MM.1S (cell line): ENCODE measurements at regions not wholly inside any gene's neighbourhood (a gene's known extent, or its start where the extent isn't known, plus 50 kb on each side); places are given as distances from the start of the nearest gene placed in this dataset.
"Not testable (repeated sequence)": the region's sequence is repeated elsewhere in the genome, so short reads cannot be mapped to it uniquely, and the experiment has no call there.

ENCODE experiments used
- DNase-seq: peaks from one replicate; pipeline ENCODE4 v3.0.0-alpha.2; 2015
- H2AFZ ChIP-seq: fragments of 300-600 bp; sonication (generic); 2 replicates; pipeline ENCODE4 v1.6.0; 2016; ENCODE audit warnings: antibody characterized with exemption, low read length
- H3F3A ChIP-seq: fragments of 300-600 bp; sonication (generic); 2 replicates; pipeline ENCODE4 v1.6.1; 2016; ENCODE audit warnings: mild to moderate bottlenecking, antibody characterized with exemption, low read length, moderate library complexity, mixed read lengths; ENCODE audit not compliant: insufficient read depth
- H3K27ac ChIP-seq: fragments of 300-600 bp; sonication (generic); 2 replicates; pipeline ENCODE4 v1.5.1; 2016; ENCODE audit warnings: mild to moderate bottlenecking, low read length
- H3K27me3 ChIP-seq: fragments of 300-600 bp; sonication (generic); replicated peaks from 2 replicates; pipeline ENCODE4 v1.6.0; 2016; ENCODE audit warnings: low read length; ENCODE audit not compliant: insufficient read depth
- H3K36me3 ChIP-seq: fragments of 300-600 bp; sonication (generic); replicated peaks from 2 replicates; pipeline ENCODE4 v1.6.1; 2016; ENCODE audit warnings: mild to moderate bottlenecking, low read length, mixed read lengths; ENCODE audit not compliant: insufficient read depth
- H3K4me1 ChIP-seq: fragments of 300-600 bp; sonication (generic); 2 replicates; pipeline ENCODE4 v1.6.1; 2016; ENCODE audit warnings: low read length, mixed read lengths
- H3K4me2 ChIP-seq: fragments of 300-600 bp; sonication (generic); 2 replicates; pipeline ENCODE4 v1.6.0; 2016; ENCODE audit warnings: low read depth, low read length
- H3K4me3 ChIP-seq: fragments of 300-600 bp; sonication (generic); 2 replicates; pipeline ENCODE4 v1.5.1; 2016; ENCODE audit warnings: low read length, mixed read lengths
- H3K79me2 ChIP-seq: fragments of 300-600 bp; sonication (generic); 2 replicates; pipeline ENCODE4 v1.6.1; 2016; ENCODE audit warnings: mixed run types, low read length, mixed read lengths
- H3K9ac ChIP-seq: fragments of 300-600 bp; sonication (generic); 2 replicates; pipeline ENCODE4 v1.6.1; 2016; ENCODE audit warnings: low read length, mixed read lengths
- H3K9me2 ChIP-seq: fragments of 300-600 bp; sonication (generic); replicated peaks from 2 replicates; pipeline ENCODE4 v1.6.1; 2016; ENCODE audit warnings: mild to moderate bottlenecking, low read length, mixed read lengths; ENCODE audit not compliant: insufficient read depth
- H3K9me3 ChIP-seq: fragments of 300-600 bp; sonication (generic); replicated peaks from 2 replicates; pipeline ENCODE4 v1.6.1; 2016; ENCODE audit warnings: mild to moderate bottlenecking, low read length, mixed read lengths; ENCODE audit not compliant: insufficient read depth
- H4K20me1 ChIP-seq: fragments of 300-600 bp; sonication (generic); 2 replicates; pipeline ENCODE4 v1.6.1; 2016; ENCODE audit warnings: mild to moderate bottlenecking, low read length, moderate library complexity, mixed read lengths; ENCODE audit not compliant: insufficient read depth
- EZH2 ChIP-seq: fragments of 300-600 bp; sonication (generic); optimal IDR thresholded peaks from 2 replicates; pipeline ENCODE3; 2017; ENCODE audit warnings: low read depth, mild to moderate bottlenecking, antibody characterized with exemption, low read length, mixed read lengths
- EZH2phosphoT487 ChIP-seq: fragments of 300-600 bp; sonication (generic); IDR thresholded peaks from 2 replicates; pipeline ENCODE4 v1.6.1; 2018; ENCODE audit warnings: antibody characterized with exemption, low read length
- TF ChIP-seq, protein P1 (sequence below): fragments of 300-600 bp; sonication (generic); IDR thresholded peaks from 2 replicates; pipeline ENCODE4 v1.5.1; 2016; ENCODE audit warnings: antibody characterized with exemption, low read length, mixed read lengths

DNA sequence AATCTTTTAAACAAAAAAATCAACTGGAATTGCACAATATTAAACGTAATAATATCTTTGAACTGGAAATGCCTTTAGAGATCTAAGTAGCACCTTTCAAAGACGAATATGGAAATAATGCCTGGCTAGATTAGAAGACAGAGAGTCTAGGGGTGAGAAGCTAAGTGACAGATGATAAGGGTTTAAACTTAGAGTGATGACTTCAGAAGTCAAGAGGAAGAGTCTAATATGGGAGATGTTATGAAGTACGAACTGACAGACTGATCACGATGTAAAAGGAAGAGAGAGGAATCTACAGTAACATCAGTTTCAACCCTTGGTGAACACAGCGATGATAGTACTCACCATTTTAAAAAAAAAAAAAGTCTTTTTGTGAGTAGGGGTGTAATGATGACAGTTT lies 57.9 kb downstream of the HINT1 start:
- H3K27me3 ChIP-seq = no peaks in the 10 kb centered on the region
- H4K20me1 ChIP-seq = no peaks in the 10 kb centered on the region
- no peak overlapping the region for H3K9ac ChIP-seq
- H3K36me3 ChIP-seq = no peaks in the 10 kb centered on the region
- no peak overlapping the region for H3K4me3 ChIP-seq
- no peaks in the 10 kb centered on the region for H3K9me2 ChIP-seq
- H3K27ac ChIP-seq = no peak overlapping the region
- H3F3A ChIP-seq = no peaks in the 10 kb centered on the region
- no peak overlapping the region for H3K4me2 ChIP-seq
- no peak overlapping the region for H2AFZ ChIP-seq
- H3K9me3 ChIP-seq = no peaks in the 10 kb centered on the region
- no peak for DNase-seq
- no peaks in the 10 kb centered on the region for H3K79me2 ChIP-seq
- peaks cover 10% of the 10 kb centered on the region for H3K4me1 ChIP-seq
- TF ChIP-seq EZH2 (no peak), EZH2phosphoT487 (no peak)
- TF ChIP-seq, protein P1, sequence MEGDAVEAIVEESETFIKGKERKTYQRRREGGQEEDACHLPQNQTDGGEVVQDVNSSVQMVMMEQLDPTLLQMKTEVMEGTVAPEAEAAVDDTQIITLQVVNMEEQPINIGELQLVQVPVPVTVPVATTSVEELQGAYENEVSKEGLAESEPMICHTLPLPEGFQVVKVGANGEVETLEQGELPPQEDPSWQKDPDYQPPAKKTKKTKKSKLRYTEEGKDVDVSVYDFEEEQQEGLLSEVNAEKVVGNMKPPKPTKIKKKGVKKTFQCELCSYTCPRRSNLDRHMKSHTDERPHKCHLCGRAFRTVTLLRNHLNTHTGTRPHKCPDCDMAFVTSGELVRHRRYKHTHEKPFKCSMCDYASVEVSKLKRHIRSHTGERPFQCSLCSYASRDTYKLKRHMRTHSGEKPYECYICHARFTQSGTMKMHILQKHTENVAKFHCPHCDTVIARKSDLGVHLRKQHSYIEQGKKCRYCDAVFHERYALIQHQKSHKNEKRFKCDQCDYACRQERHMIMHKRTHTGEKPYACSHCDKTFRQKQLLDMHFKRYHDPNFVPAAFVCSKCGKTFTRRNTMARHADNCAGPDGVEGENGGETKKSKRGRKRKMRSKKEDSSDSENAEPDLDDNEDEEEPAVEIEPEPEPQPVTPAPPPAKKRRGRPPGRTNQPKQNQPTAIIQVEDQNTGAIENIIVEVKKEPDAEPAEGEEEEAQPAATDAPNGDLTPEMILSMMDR = no peak

DNA sequence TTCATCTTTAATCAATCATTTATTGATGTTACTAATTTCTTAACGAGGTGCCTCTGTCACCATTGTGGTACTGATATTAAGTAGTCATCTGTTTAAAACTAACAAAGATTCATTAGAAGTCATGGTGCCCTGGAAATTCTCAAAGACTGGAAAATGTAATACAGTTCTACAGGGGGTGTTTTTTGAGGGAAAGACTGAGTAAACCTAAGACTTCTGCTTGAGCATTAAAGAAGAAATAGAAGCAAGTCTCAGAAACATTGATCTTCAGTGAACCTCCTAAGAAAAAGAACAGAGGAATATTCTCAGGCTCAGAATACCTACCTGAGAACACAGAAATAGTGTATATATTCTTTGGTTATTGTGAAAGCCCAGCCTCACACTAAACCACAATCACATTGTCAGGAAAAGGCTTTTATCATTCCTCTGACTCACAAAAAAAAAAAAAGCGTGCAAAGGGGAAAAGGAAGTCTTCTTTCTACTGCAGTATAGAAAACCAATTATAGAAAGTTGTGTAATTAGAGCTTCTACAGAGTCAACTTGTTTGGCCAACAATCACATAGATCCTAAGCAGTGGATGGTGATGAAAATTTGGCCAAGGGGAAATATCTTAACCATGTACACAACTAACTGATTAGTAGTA lies 60.8 kb downstream of the HINT1 start:
- TF ChIP-seq EZH2 = no peak
- TF ChIP-seq EZH2phosphoT487 = no peak
- TF ChIP-seq, protein P1 = no peak
- DNase-seq = peak; percentile 32
- Histone ChIP-seq H3K4me2 (peak overlapping the region; percentile 6; the same call in 1 of the 2 replicates), H3K79me2 (no peaks in the 10 kb centered on the region), H3K27ac (no peak overlapping the region), H3K36me3 (no peaks in the 10 kb centered on the region), H3F3A (no peaks in the 10 kb centered on the region), H3K27me3 (no peaks in the 10 kb centered on the region), H4K20me1 (no peaks in the 10 kb centered on the region), H3K9me3 (no peaks in the 10 kb centered on the region), H3K9me2 (no peaks in the 10 kb centered on the region), H3K9ac (no peak overlapping the region), H3K4me3 (no peak overlapping the region), H2AFZ (no peak overlapping the region), H3K4me1 (peaks cover 10% of the 10 kb centered on the region)

DNA sequence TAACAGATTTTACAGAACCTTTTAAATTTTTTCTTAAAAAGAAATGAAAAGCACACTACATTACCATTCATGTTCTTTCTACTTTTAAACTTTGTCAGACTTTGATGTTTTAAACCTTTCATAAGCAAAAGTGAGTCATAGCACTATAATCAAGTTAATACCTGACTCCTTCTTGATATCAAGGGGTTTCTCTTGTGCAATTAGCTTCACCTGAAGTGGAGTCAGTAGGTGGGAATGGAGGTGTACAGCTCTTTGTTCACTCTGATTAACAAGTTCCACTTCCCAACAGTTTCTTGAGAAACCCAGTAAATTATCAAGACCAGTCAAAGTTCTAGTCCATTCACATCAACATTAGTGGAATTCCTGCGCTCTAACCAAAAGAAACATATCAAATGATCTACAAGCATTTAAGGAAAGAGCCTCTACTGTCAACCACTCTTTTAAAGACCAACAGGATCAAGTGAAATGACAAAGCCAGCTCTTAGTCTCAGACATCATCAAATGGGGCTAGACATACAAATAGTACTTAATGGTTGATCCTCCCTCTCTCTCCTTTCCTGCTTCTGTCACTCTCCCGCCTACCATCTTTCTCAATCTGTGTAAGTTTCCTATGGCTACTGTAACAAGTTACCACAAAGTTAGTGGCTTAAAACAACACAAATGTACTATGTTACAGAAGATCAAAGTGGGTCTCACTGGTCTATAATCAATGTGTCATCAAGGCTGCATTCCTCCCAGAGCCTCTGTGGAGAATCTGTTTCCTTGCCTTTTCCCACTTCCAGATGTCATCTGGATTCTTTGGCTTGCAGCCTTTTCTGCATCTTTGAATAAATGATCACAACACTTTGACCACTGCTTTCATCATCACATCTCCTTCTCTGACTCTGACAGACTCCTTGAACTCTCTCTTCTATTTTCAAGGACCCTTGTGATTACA lies 68.0 kb downstream of the HINT1 start:
- H3K9ac ChIP-seq = no peak overlapping the region
- H3K4me1 ChIP-seq = no peaks in the 10 kb centered on the region
- no peak for TF ChIP-seq EZH2
- TF ChIP-seq EZH2phosphoT487 = no peak
- TF ChIP-seq, protein P1 = no peak
- H3K4me3 ChIP-seq = no peak overlapping the region
- H3K27me3 ChIP-seq = no peaks in the 10 kb centered on the region
- no peak for DNase-seq
- H3F3A ChIP-seq = no peaks in the 10 kb centered on the region
- no peaks in the 10 kb centered on the region for H4K20me1 ChIP-seq
- no peaks in the 10 kb centered on the region for H3K9me2 ChIP-seq
- H3K36me3 ChIP-seq = no peaks in the 10 kb centered on the region
- H3K4me2 ChIP-seq = no peak overlapping the region
- H2AFZ ChIP-seq = no peak overlapping the region
- no peaks in the 10 kb centered on the region for H3K9me3 ChIP-seq
- no peak overlapping the region for H3K27ac ChIP-seq
- no peaks in the 10 kb centered on the region for H3K79me2 ChIP-seq

DNA sequence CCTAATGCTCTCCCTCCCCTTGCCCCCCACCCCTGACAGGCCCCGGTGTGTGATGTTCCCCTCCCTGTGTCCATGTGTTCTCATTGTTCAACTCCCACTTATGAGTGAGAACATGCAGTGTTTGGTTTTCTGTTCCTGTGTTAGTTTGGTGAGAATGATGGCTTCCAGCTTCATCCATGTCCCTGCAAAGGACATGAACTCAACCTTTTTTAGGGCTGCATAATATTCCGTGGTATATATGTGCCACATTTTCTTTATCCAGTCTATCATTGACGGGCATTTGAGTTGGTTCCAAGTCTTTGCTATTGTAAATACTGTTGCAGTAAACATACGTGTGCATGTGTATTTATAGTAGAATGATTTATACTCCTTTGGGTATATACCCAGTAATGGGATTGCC lies 69.5 kb downstream of the HINT1 start:
- not testable (repeated sequence) for H3K9ac ChIP-seq

More for the DNA sequence above, 69.5 kb downstream of the HINT1 start:
- H3K4me1 ChIP-seq, H3K9me2 ChIP-seq, H3K79me2 ChIP-seq, H3K27me3 ChIP-seq, H4K20me1 ChIP-seq, H3K9me3 ChIP-seq, H3K4me3 ChIP-seq, H3K36me3 ChIP-seq, H2AFZ ChIP-seq, DNase-seq, H3K4me2 ChIP-seq, H3F3A ChIP-seq, H3K27ac ChIP-seq: not testable (repeated sequence)
